ENCODE measurements at regions not wholly inside any gene's neighbourhood (a gene's known extent, or its start where the extent isn't known, plus 50 kb on each side); places are given as distances from the start of the nearest gene placed in this dataset.

DNA sequence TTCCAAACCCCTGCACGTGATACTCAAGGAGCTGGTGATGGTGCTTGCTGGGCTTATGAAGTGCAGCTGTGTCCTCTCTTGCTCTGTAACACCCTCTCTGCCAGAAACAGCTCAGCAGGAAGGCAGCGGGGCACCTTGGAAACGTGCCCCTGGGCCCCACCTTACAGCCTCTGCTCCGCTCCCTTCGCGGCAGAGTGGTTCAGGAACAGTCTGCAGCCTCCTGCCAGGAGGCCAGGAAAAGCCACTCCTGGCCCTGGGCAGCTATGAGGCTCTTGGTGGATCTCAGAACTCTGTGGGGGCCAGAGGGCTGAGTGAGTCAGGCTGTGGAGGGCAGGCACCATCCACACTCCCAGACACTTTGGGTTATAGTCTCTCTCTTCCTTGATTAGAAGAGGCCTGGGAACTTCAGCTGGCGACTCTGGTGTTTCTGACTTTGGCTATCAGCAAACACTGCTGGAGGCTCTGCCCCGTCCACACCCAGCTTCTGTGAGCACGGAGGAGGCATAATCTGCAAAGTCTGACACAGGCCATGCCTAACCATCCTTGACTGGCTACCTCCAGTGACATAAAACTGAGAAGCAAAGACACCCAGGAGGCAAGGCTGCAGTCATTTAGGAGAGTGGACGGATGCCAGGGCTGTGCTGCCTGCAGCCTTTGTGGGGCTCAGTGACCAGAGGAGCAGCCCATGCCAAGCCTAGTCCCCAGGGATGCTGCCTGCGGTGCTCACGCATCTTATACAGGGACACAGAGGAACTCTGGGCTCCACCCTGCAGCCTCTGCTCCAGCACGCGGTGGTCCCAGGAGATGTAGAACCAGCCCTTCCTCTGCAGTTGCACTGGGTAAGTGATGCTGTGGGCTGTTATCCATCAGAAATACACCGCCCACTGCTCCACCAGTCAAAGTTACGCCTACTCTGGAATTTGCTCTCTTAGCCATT, 65.3 kb downstream of the METRNL start:
- DNase-seq = peak; percentile 30

DNA sequence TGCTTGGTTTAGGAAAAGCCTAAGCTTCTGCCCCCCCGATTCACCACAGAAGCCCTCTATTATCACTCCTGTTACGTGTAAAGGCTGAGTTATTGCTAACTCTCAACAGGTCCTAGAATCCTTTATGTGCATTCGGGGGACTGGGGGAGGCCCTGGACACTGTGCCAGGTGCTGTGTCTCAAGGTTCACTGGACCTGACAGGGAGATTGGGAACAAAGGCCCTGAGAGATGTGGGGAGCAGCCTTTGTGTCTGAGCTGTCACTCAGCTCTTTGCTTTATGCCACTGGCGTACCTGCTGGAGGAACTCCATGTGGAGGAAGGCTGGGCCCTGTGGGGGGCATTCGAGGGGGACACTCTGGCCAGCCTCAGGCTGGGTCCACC, 65.9 kb downstream of the METRNL start:
- DNase-seq = no peak

- DNase-seq = no peak
Measured at GRCh38 chr17:83145831-83146230, 66.4 kb downstream of the METRNL start.

GRCh38 chr17:83146347-83146746, 66.9 kb downstream of the METRNL start:
- DNase-seq = no peak

DNA sequence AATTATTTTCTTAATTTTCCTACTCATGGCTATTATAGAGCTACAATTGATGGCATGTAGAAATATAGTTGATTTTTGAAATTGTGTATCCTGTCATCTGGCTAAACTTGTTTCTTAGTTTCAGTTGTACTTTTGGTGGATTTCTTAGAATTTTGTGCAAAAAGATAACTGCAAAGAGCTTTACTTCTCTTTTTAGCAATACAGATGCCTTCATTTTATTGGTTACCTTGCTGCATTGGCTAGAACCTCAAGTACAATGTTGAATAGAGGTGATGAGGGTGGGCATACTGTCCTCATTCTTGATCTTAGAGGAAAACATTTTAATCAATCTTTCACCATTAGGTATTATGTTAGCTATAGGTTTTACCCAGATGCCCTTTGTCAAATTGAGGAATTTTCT, 67.9 kb downstream of the METRNL start:
- DNase-seq = no peak

DNA sequence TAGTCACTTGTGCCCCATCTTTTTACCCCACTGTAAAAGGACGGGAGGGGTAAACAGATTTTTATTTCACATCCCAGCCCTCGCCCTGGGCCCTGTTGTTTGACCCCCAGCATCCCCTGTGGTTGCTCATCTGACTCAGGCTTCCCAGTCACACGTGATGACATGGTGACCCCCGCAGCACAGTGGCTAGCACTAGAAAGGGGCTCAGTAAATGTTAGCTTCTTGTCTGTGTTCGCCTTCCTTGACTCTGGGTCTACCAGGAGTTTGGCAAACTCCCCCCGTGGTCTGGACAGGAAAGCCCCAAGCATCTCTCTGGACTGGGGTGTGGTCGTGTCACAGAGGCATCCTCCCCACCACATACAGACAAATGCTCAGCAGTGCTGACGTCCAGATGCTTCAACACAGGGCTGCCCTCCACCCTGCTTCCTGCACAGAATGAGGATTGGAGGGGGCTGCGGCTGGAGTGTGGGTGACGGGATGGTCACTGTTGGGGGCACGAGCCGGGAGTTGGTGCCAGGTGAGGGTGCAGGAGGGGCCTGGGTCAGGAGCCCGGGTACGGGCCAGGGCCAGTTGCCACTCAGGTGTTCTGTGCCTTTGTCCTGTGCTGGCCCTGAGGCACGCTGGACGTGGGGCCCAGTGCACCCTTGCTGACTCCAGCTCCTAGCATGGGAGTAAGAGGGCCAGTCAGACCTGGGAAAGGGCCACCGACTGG, 69.1 kb downstream of the METRNL start:
- DNase-seq = no peak

DNA sequence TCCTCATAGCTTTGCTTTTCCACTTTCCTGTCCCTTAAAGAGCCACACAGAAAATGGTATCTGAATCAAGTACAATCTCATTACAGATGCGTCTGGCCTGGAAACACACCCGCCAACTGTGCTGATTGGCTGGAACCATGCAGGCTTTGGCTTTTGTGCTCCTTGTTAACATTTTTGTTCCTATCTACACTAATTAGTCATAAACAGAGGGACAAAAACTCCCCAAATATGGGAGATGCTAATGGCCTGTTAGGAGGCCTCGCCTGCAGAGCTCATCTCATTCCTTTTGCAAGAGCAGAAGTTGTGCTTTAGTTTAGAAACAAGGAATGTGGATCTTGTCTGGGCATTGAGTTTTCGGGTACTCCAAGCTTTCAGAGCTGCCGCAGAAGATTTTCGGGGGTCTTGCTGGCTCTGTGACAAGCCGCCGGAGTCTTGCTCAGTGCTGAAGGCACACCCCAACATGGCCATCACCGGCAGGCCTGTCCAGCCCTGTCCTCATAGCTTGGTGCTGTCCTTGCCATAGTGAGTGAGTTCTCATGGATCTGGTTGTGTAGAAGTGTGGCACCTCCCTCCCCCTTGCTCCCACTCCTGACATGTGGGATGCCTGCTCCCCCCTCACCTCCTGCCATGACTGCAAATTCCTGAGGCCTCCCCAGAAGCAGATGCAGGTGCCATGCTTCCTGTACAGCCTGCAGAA, 69.8 kb downstream of the METRNL start:
- DNase-seq = no peak

DNA sequence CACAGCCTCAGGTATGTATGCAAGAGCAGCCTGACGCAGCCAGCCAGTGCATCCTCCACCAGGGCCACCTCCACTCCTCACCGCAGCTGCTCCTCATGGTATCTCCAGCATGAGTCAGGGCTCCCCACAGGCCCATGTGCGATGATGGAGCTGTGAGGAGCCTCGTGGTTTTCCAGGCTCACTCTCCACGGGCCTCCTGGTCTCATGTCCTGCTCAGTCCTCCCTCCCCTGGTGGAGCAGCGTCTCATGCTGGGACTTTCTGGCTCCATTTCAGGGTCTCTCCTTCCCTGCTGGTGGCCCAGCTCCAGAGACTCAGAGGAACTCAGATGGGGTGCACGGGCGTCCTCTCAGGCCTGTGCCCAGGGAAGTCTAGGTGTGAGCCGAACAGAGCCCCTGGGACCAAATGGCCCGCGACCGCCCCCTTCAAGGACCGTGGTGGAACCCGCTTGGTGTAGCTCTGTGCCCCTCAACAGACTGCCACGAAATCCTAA, 70.4 kb downstream of the METRNL start:
- no peak for DNase-seq

GRCh38 chr17:83150369-83151055, 71.1 kb downstream of the METRNL start:
- DNase-seq = no peak

DNA sequence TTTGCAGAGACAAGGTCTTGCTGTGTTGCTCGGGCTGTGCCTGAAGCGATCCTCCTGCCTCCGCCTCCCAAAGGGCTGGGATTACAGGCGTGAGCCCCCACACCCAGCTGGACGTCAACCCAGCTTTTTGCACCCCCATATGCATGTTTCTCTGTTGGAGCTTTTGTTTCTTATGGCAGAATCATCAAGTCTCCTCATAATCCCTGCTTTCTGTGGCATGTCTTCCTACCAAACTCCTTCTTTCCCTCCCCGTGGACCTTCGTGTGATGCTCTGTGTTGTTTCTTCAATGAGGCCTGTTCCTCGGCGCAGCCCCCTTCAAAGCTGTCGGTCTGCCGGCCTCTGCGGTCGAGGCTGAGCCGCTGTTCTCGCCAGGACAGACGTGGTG, 71.6 kb downstream of the METRNL start:
- no peak for DNase-seq

GRCh38 chr17:83151442-83152226, 72.2 kb downstream of the METRNL start:
- no peak for DNase-seq

DNA sequence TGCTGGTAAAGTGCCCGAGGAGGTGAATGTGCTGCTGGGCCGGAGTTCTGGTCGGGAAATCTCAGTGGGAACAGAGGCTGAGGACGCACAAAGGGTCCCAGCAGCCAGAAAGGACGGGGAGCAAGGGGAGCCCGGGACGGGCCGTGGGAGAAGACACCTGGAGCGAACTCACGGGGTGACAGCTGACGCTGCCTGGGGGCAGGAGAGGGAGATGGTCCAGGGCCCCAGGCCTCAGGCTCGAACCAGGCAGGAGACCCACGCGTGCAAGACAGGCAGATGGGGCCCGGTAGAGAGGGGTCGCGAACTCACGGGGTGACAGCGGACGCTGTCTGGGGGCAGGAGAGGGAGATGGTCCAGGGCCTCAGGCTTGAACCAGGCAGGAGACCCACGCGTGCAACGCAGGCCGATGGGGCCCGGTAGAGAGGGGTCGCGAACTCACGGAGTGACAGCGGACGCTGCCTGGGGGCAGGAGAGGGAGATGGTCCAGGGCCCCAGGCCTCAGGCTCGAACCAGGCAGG, 72.9 kb downstream of the METRNL start:
- no peak for DNase-seq

DNA sequence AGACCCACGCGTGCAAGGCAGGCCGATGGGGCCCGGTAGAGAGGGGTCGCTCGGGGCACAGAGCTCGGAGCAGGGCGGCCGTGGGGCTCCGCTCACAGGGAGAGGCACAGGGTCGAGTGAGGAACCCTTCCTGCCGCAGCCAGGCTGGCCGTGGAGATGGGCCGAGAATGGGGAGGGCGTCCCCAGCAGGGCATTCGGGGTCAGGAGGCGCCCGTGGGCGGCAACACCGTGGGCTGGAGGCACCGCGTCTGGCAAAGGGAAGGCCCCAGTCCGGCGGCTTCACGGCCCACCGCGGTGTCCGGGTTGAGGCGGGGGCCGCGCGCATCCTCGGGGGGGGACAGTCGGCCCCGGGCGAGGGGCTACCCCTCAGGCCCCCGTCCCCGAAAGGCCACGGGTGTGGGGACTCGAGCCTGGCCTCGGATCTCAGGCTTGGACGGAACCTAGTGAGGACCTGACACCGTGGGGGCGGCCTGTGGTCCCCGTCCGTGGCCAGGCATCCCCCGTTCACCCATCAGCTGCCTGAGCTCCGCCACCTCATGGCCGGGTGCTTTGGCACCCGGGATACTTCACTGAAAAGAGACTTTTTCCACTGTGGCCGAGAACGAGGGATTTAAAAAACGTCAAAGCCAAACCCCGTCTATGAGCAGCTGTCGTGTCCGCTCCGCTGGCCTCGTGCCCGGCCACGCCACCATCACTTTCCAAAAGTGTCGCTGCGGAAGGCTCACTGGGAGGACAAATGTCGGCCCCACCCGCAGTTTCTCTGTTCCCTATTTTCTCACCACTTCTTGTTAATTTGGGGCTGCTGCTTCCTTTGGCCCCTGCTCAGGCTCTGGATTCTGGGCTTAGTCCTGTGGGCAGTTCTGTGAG, 73.6 kb downstream of the METRNL start:
- no peak for DNase-seq

GRCh38 chr17:83153681-83154310, 74.4 kb downstream of the METRNL start:
- DNase-seq = no peak

- no peak for DNase-seq
Measured at GRCh38 chr17:83154311-83155127, 75.1 kb downstream of the METRNL start.

DNA sequence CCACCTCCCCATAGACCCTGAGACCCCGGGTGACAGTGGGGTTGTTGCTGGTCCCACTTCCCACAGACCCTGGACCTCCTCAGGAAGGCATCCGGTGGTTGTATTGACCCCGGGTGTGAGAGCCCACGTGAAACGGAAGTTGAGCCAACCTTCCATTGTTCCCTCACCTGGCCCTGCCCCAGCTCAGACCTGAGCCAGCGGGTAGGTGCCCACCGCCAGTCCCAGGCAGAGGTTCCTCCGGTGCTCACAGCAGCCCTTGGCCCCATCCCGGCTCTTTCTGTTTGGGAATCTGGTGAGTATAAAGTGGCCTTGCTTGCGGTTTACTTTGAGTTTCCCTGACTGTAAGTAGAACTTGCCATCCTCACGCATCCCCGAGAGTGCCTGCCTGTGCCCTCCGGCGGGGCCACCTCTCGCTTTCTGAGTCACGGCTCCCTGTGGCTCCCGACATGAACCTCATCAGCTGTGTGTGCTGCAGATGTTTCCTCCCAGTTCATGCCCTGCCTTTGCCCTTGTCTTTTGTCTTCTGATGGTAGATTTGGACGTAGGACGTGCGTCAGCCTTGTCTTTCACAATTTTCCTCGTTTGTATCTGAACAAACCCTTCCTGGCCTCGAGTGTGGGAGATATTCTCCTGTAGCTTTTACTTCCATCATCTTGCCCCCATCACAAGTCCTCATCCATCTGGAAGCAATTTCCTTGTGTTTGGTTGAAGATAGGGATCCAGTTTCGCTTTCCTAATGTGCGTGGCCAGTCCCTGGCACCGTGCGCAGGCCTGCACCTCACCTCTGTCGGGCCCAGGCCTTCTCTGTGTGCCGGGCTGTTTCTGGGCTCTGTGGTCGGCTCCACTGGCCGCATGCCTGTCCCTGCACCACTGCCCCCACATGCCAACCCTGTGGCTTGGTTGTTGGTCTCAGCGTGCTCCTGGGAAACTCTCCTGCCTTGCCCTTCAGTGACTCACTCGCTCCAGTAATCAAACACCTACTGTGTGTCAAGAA, 76.0 kb downstream of the METRNL start:
- DNase-seq = no peak

DNA sequence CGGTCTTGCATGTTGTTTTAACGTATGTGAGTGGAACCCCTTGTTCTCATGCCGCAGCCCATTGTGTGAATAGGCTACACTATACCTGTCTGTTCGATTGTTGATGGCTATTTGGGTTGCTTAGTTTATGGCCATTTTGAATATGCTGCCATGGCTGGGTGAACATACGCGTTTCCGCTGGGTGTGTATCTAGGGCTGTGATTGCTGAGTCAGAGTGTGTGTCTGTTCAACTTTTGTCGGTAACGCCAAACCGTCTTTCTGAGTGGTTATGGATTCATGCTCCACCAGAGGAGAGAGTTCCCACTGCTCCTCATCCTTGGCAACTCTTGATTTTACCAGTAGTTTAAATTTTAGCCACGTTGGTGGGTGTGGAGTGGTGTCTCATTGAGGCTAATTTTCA, 77.0 kb downstream of the METRNL start:
- DNase-seq = no peak

Measured in DMS79 treated with DMSO at 0.1 percent for 48 hours (cell line).